ENCODE measurements at regions not wholly inside any gene's neighbourhood (a gene's known extent, or its start where the extent isn't known, plus 50 kb on each side); places are given as distances from the start of the nearest gene placed in this dataset.
"Not testable (repeated sequence)": the region's sequence is repeated elsewhere in the genome, so short reads cannot be mapped to it uniquely, and the experiment has no call there.

- TF ChIP-seq EZH2phosphoT487 (IDR thresholded peaks at IDR 0.05; ENCODE audit: insufficient read depth, low read depth) (no peak), EZH2 (IDR thresholded peaks at IDR 0.05; ENCODE audit: insufficient read depth, poor library complexity, severe bottlenecking) (no peak)
- WGBS, 2 experiments (ENCODE audit: low coverage in 1 of 2, low lambda C conversion rate in 2 of 2, missing lambda C conversion rate in 2 of 2): 12 to 17% methylated on average over 3 of the region's 3 CpGs
- Histone ChIP-seq H3K27me3 (replicated peaks; ENCODE audit: insufficient read depth) (no peaks in the 10 kb centered on the region), H3K9ac (no peak overlapping the region), H3K9me2 (ENCODE audit: insufficient read depth) (no peaks in the 10 kb centered on the region), H3K79me2 (ENCODE audit: insufficient read depth) (no peaks in the 10 kb centered on the region), H3F3A (ENCODE audit: insufficient read depth) (no peaks in the 10 kb centered on the region), H3K36me3 (ENCODE audit: low read depth) (no peaks in the 10 kb centered on the region), H3K27ac (no peak overlapping the region), H2AFZ (no peak overlapping the region), H3K4me3 (no peak overlapping the region), H3K9me3 (ENCODE audit: low read depth) (no peaks in the 10 kb centered on the region), H3K4me1 (ENCODE audit: insufficient read depth) (no peaks in the 10 kb centered on the region), H4K20me1 (ENCODE audit: insufficient read depth) (no peaks in the 10 kb centered on the region), H3K4me2 (ENCODE audit: unreplicated experiment) (no peak overlapping the region)
- in situ Hi-C loops (cut with MboI): no loop called here
- no peak for DNase-seq
These were observed 743.7 kb downstream of the C4orf33 start for GRCh38 chr4:129839687-129840086.

DNA sequence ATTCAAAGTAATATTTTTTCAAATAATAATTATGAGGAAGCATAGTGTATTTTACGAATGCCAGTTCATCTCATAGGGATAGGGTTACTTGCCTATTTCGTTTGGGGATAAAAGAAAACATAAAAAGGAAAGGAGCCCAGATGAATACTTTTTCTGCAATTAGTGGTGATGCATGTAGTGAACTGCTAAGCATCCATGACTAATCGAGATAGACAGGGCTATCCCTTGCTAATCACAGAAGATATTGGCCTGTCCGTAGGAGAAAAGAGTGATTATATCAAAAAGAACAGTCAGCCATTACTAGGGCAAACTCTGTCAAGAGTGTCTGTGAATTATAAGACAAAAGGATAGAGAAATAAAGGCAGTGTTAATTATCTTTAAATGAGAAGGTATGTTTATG, 746.1 kb downstream of the C4orf33 start:
- TF ChIP-seq EZH2 (IDR thresholded peaks at IDR 0.05; ENCODE audit: insufficient read depth, poor library complexity, severe bottlenecking) (no peak), EZH2phosphoT487 (IDR thresholded peaks at IDR 0.05; ENCODE audit: insufficient read depth, low read depth) (no peak)
- H3K4me3 ChIP-seq: no peak overlapping the region
- H3K4me1 ChIP-seq (ENCODE audit: insufficient read depth): no peaks in the 10 kb centered on the region
- H3K9me3 ChIP-seq (ENCODE audit: low read depth): no peaks in the 10 kb centered on the region
- H3K4me2 ChIP-seq (ENCODE audit: unreplicated experiment): no peak overlapping the region
- H3K27ac ChIP-seq: no peak overlapping the region
- 6 to 8% methylated on average over 4 of the region's 4 CpGs for WGBS, 2 experiments (ENCODE audit: low coverage in 1 of 2, low lambda C conversion rate in 2 of 2, missing lambda C conversion rate in 2 of 2)
- in situ Hi-C loops (cut with MboI): no loop called here
- no peak overlapping the region for H3K9ac ChIP-seq
- H3K79me2 ChIP-seq (ENCODE audit: insufficient read depth): no peaks in the 10 kb centered on the region
- H3K36me3 ChIP-seq (ENCODE audit: low read depth): no peaks in the 10 kb centered on the region
- no peak overlapping the region for H2AFZ ChIP-seq
- H3K9me2 ChIP-seq (ENCODE audit: insufficient read depth): no peaks in the 10 kb centered on the region
- no peaks in the 10 kb centered on the region for H3K27me3 ChIP-seq (replicated peaks; ENCODE audit: insufficient read depth)
- H4K20me1 ChIP-seq (ENCODE audit: insufficient read depth): no peaks in the 10 kb centered on the region
- no peak for DNase-seq
- H3F3A ChIP-seq (ENCODE audit: insufficient read depth): no peaks in the 10 kb centered on the region

DNA sequence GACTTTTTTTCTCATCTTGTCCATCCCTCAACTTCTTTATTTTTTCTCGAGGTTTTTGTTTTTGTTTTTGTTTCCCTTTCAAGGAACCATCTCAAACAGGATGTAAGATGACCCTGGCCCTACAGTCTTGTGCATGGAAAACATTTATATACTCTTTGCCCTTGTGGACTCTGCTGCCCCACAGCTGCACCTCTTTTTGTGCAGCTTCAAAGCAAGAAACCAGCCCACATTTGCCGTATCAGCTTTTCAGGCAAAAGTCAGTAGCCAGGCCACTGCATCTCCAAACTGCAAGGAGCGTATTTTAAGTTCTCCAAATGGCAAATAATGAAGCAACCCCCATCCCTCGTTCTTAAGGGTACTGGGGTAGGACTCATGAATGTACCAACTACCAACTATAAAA, 756.5 kb downstream of the C4orf33 start:
- H3K4me2 ChIP-seq (ENCODE audit: unreplicated experiment): no peak overlapping the region
- in situ Hi-C loops (cut with MboI): no loop called here
- no peaks in the 10 kb centered on the region for H3F3A ChIP-seq (ENCODE audit: insufficient read depth)
- TF ChIP-seq EZH2phosphoT487 (IDR thresholded peaks at IDR 0.05; ENCODE audit: insufficient read depth, low read depth): no peak
- H3K9me2 ChIP-seq (ENCODE audit: insufficient read depth): no peaks in the 10 kb centered on the region
- H3K9me3 ChIP-seq (ENCODE audit: low read depth): no peaks in the 10 kb centered on the region
- no peaks in the 10 kb centered on the region for H4K20me1 ChIP-seq (ENCODE audit: insufficient read depth)
- no peaks in the 10 kb centered on the region for H3K27me3 ChIP-seq (replicated peaks; ENCODE audit: insufficient read depth)
- H3K27ac ChIP-seq: no peak overlapping the region
- DNase-seq: no peak
- no peaks in the 10 kb centered on the region for H3K36me3 ChIP-seq (ENCODE audit: low read depth)
- no peak overlapping the region for H2AFZ ChIP-seq
- WGBS, 2 experiments (ENCODE audit: low coverage in 1 of 2, low lambda C conversion rate in 2 of 2, missing lambda C conversion rate in 2 of 2): 12 to 18% methylated on average over 4 of the region's 4 CpGs
- no peak overlapping the region for H3K4me3 ChIP-seq
- H3K4me1 ChIP-seq (ENCODE audit: insufficient read depth): no peaks in the 10 kb centered on the region
- no peak overlapping the region for H3K9ac ChIP-seq
- no peaks in the 10 kb centered on the region for H3K79me2 ChIP-seq (ENCODE audit: insufficient read depth)

DNA sequence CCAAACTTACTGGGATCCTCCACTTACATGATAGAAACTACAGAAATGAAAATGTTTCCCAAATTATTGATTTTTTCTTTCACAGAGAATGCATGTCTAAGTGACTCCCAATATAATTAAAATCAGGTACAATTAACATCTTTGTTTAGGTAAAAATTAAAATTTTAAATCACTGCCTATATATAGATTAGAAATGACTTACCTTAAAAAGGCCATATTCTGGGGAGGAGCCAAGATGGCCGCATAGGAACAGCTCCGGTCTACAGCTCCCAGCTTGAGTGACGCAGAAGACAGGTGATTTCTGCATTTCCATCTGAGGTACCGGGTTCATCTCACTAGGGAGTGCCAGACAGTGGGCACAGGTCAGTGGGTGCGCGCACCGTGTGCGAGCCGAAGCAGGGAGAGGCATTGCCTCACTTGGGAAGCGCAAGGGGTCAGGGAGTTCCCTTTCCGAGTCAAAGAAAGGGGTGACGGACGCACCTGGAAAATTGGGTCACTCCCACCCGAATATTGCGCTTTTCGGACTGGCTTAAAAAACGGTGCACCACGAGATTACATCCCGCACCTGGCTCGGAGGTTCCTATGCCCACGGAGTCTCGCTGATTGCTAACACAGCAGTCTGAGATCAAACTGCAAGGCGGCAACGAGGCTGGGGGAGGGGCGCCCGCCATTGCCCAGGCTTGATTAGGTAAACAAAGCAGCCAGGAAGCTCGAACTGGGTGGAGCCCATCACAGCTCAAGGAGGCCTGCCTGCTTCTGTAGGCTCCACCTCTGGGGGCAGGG, 757.9 kb downstream of the C4orf33 start:
- H3K4me3 ChIP-seq; DNase-seq; H2AFZ ChIP-seq; H3K27ac ChIP-seq; H3K9me2 ChIP-seq (ENCODE audit: insufficient read depth); H4K20me1 ChIP-seq (ENCODE audit: insufficient read depth); H3K27me3 ChIP-seq (replicated peaks; ENCODE audit: insufficient read depth); H3F3A ChIP-seq (ENCODE audit: insufficient read depth); H3K4me2 ChIP-seq (ENCODE audit: unreplicated experiment); H3K9me3 ChIP-seq (ENCODE audit: low read depth); H3K9ac ChIP-seq; H3K4me1 ChIP-seq (ENCODE audit: insufficient read depth); in situ Hi-C loops (cut with MboI); H3K36me3 ChIP-seq (ENCODE audit: low read depth); H3K79me2 ChIP-seq (ENCODE audit: insufficient read depth): not testable (repeated sequence)
- 43 to 56% methylated on average over 17 to 22 of the region's 27 CpGs for whole genome bisulfite sequencing, 2 experiments (ENCODE audit: low coverage in 1 of 2, low lambda C conversion rate in 2 of 2, missing lambda C conversion rate in 2 of 2)

GRCh38 chr4:129862461-129862860, 766.5 kb downstream of the C4orf33 start:
- 26 to 32% methylated on average over 1 of the region's 1 CpG for WGBS, 2 experiments (ENCODE audit: low coverage in 1 of 2, low lambda C conversion rate in 2 of 2, missing lambda C conversion rate in 2 of 2)
- no peaks in the 10 kb centered on the region for H3F3A ChIP-seq (ENCODE audit: insufficient read depth)
- H3K36me3 ChIP-seq (ENCODE audit: low read depth): no peaks in the 10 kb centered on the region

More at GRCh38 chr4:129862461-129862860, 766.5 kb downstream of the C4orf33 start:
- no peaks in the 10 kb centered on the region for H4K20me1 ChIP-seq (ENCODE audit: insufficient read depth)
- no peaks in the 10 kb centered on the region for H3K9me3 ChIP-seq (ENCODE audit: low read depth)
- in situ Hi-C loops (cut with MboI): no loop called here
- no peaks in the 10 kb centered on the region for H3K4me1 ChIP-seq (ENCODE audit: insufficient read depth)
- no peak for TF ChIP-seq EZH2phosphoT487 (IDR thresholded peaks at IDR 0.05; ENCODE audit: insufficient read depth, low read depth)
- TF ChIP-seq EZH2 (IDR thresholded peaks at IDR 0.05; ENCODE audit: insufficient read depth, poor library complexity, severe bottlenecking): no peak
- H3K9ac ChIP-seq: no peak overlapping the region
- H3K4me2 ChIP-seq (ENCODE audit: unreplicated experiment): no peak overlapping the region
- DNase-seq: no peak
- no peaks in the 10 kb centered on the region for H3K79me2 ChIP-seq (ENCODE audit: insufficient read depth)
- no peaks in the 10 kb centered on the region for H3K27me3 ChIP-seq (replicated peaks; ENCODE audit: insufficient read depth)
- no peak overlapping the region for H3K27ac ChIP-seq
- H3K4me3 ChIP-seq: no peak overlapping the region
- H3K9me2 ChIP-seq (ENCODE audit: insufficient read depth): no peaks in the 10 kb centered on the region
- no peak overlapping the region for H2AFZ ChIP-seq

All from GM23248 (cell line).